ENCODE measurements at regions not wholly inside any gene's neighbourhood (a gene's known extent, or its start where the extent isn't known, plus 50 kb on each side); places are given as distances from the start of the nearest gene placed in this dataset.

DNA sequence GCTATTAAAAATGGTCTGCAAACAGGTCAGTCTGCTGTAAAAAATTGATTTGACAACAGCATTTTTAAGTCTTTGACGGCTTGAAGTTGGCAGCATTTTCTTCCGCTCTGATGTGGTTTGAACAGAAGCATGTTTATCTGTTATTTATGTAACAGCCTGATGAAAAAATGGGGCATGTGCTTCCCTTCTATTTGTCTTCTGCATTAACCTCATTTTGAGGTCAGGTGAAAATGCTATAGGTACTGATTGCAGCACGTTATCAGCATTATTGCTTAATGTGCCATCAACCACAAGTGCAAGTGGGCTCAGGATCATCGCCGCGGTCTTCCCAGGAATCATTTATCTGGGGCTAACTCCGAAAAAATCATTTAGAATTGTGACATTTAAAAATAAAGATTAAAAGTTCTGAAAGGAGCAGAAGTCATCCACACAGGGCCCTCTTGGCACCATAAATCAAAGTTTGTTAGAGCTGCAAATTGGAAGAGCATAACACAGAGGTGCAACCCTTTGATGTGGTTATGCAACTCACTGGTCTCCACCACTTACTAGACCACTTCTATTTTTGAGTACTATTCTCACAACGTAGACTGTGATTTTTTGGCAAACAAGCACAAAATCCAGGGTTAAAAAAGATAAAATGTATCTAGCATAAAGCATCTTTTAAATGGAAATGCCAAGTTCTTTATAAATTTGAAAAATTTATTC, 307.7 kb downstream of the MDFIC start:
- TF ChIP-seq ZFP3 (CRISPR knock-in tag; IDR thresholded peaks at IDR 0.05) (no peak), TOX (CRISPR knock-in tag; IDR thresholded peaks at IDR 0.05; ENCODE audit: borderline replicate concordance) (no peak), ARNTL (CRISPR knock-in tag; IDR thresholded peaks at IDR 0.05; ENCODE audit: borderline replicate concordance, low read depth) (no peak), ZNF8 (CRISPR knock-in tag; IDR thresholded peaks at IDR 0.05) (no peak), ZC3H10 (CRISPR knock-in tag; IDR thresholded peaks at IDR 0.05) (no peak), CSDC2 (CRISPR knock-in tag; IDR thresholded peaks at IDR 0.05) (no peak), ESRRG (CRISPR knock-in tag; IDR thresholded peaks at IDR 0.05) (no peak)
- TF ChIP-seq, protein P1, sequence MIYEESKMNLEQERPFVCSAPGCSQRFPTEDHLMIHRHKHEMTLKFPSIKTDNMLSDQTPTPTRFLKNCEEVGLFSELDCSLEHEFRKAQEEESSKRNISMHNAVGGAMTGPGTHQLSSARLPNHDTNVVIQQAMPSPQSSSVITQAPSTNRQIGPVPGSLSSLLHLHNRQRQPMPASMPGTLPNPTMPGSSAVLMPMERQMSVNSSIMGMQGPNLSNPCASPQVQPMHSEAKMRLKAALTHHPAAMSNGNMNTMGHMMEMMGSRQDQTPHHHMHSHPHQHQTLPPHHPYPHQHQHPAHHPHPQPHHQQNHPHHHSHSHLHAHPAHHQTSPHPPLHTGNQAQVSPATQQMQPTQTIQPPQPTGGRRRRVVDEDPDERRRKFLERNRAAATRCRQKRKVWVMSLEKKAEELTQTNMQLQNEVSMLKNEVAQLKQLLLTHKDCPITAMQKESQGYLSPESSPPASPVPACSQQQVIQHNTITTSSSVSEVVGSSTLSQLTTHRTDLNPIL (CRISPR knock-in tag; IDR thresholded peaks at IDR 0.05; ENCODE audit: low read depth) = no peak

Measured in SK-N-SH treated with all-trans-retinoic acid at 6 μM for 48 hours (cell line).